Fibroblast of lung (primary cell): ENCODE measurements at regions not wholly inside any gene's neighbourhood (a gene's known extent, or its start where the extent isn't known, plus 50 kb on each side); places are given as distances from the start of the nearest gene placed in this dataset.
A peak's percentile ranks its signal among the peaks of the same experiment; 100 is the strongest.

ENCODE experiments used
- DNase-seq, 2 donors: peaks; one replicate each; pipeline versions ENCODE4 v3.0.0 to v3.0.0-alpha.2; 2010; ENCODE audit warnings: low read depth in 2 of 2
- H2AFZ ChIP-seq: 2 replicates; pipeline ENCODE4 v1.5.1; 2012; ENCODE audit warnings: low read length, control low read depth, inconsistent platforms
- H3K27ac ChIP-seq: 2 replicates; pipeline ENCODE4 v1.5.1; 2011; ENCODE audit warnings: low read length, control low read depth; ENCODE audit not compliant: insufficient read depth
- H3K27me3 ChIP-seq: 2 replicates; pipeline ENCODE4 v1.5.1; 2011; ENCODE audit warnings: mild to moderate bottlenecking, low read length; ENCODE audit not compliant: control insufficient read depth, insufficient read depth
- H3K36me3 ChIP-seq: 2 replicates; pipeline ENCODE4 v1.5.1; 2011; ENCODE audit warnings: low read length; ENCODE audit not compliant: control insufficient read depth, insufficient read depth
- H3K4me1 ChIP-seq: 2 replicates; pipeline ENCODE4 v1.5.1; 2011; ENCODE audit warnings: low read length; ENCODE audit not compliant: control insufficient read depth, insufficient read depth; ENCODE audit errors: extremely low read depth
- H3K4me2 ChIP-seq: 2 replicates; pipeline ENCODE4 v1.5.1; 2011; ENCODE audit warnings: low read length, control low read depth; ENCODE audit not compliant: insufficient read depth; ENCODE audit errors: extremely low read depth
- H3K4me3 ChIP-seq, 4 experiments: fragments of 200-600 bp in 1 of 4; sonication (generic) in 1 of 4; replicated peaks in 1 of 4; 2 replicates each; pipeline ENCODE4 v1.5.1; 2011 to 2016; ENCODE audit warnings: low read length in 4 of 4, low read depth in 3 of 4, mild to moderate bottlenecking in 3 of 4, control low read depth in 2 of 4, inconsistent platforms in 1 of 4, mixed read lengths in 1 of 4; ENCODE audit not compliant: insufficient read depth in 1 of 4; ENCODE audit errors: control extremely low read depth in 1 of 4
- H3K79me2 ChIP-seq: 2 replicates; pipeline ENCODE4 v1.5.1; 2012; ENCODE audit warnings: mild to moderate bottlenecking, low read length, inconsistent platforms; ENCODE audit not compliant: control insufficient read depth, insufficient read depth
- H3K9ac ChIP-seq: 2 replicates; pipeline ENCODE4 v1.5.1; 2011; ENCODE audit warnings: mild to moderate bottlenecking, low read length, control low read depth; ENCODE audit not compliant: insufficient read depth
- H3K9me3 ChIP-seq: 2 replicates; pipeline ENCODE4 v1.5.1; 2012; ENCODE audit warnings: low read depth, low read length; ENCODE audit not compliant: control insufficient read depth, insufficient read depth
- H4K20me1 ChIP-seq: 2 replicates; pipeline ENCODE4 v1.5.1; 2011; ENCODE audit warnings: low read length; ENCODE audit not compliant: control insufficient read depth, insufficient read depth; ENCODE audit errors: extremely low read depth
- EZH2 ChIP-seq: IDR thresholded peaks from 2 replicates; pipeline ENCODE4 v1.5.1; 2012; ENCODE audit warnings: low read length, control low read depth, mild to moderate bottlenecking; ENCODE audit errors: missing control alignments
- TF ChIP-seq, protein P1 (sequence below), 2 donors: IDR thresholded peaks in 1 of 2; conservative IDR thresholded peaks in 1 of 2; 1 replicate in 1 of 2; 2 replicates in 1 of 2; pipeline ENCODE4 v1.5.1; 2011 to 2012; ENCODE audit warnings: low read length in 2 of 2, control low read depth in 1 of 2, inconsistent platforms in 1 of 2, low read depth in 1 of 2, mild to moderate bottlenecking in 1 of 2

DNA sequence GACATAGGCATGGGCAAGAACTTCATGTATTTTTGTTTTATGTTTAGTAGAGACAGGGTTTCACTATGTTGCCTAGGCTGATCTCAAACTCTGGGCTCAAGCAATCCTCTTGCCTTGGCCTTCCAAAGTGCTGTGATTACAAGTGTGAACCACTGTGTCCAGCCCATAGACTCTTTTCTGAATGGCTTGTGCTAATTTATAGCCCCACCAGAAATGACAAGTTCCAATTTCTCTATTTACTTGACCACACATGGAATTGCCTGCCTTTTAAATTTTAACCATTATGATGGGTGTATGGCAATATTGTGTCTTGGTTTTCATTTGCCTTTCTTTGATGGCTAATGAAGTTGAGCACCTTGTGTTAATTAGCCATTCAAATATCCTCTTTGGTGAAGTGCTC lies 85.8 kb upstream of the NECTIN1 start:
- Histone ChIP-seq H2AFZ (no peak overlapping the region), H3K27me3 (no peaks in the 10 kb centered on the region), H3K9me3 (no peaks in the 10 kb centered on the region), H3K9ac (no peak overlapping the region), H3K36me3 (no peaks in the 10 kb centered on the region), H4K20me1 (no peaks in the 10 kb centered on the region), H3K4me1 (no peaks in the 10 kb centered on the region), H3K4me2 (no peak overlapping the region), H3K79me2 (no peaks in the 10 kb centered on the region), H3K4me3 (no peak overlapping the region), H3K27ac (no peak overlapping the region)
- no peak for DNase-seq
- TF ChIP-seq, protein P1, sequence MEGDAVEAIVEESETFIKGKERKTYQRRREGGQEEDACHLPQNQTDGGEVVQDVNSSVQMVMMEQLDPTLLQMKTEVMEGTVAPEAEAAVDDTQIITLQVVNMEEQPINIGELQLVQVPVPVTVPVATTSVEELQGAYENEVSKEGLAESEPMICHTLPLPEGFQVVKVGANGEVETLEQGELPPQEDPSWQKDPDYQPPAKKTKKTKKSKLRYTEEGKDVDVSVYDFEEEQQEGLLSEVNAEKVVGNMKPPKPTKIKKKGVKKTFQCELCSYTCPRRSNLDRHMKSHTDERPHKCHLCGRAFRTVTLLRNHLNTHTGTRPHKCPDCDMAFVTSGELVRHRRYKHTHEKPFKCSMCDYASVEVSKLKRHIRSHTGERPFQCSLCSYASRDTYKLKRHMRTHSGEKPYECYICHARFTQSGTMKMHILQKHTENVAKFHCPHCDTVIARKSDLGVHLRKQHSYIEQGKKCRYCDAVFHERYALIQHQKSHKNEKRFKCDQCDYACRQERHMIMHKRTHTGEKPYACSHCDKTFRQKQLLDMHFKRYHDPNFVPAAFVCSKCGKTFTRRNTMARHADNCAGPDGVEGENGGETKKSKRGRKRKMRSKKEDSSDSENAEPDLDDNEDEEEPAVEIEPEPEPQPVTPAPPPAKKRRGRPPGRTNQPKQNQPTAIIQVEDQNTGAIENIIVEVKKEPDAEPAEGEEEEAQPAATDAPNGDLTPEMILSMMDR (conservative IDR thresholded peaks at IDR 0.05 in 1 of 2, IDR thresholded peaks at IDR 0.05 in 1 of 2; ENCODE audit: low read depth in 1 of 2, low read length in 2 of 2) = no peak
- TF ChIP-seq EZH2 = no peak

DNA sequence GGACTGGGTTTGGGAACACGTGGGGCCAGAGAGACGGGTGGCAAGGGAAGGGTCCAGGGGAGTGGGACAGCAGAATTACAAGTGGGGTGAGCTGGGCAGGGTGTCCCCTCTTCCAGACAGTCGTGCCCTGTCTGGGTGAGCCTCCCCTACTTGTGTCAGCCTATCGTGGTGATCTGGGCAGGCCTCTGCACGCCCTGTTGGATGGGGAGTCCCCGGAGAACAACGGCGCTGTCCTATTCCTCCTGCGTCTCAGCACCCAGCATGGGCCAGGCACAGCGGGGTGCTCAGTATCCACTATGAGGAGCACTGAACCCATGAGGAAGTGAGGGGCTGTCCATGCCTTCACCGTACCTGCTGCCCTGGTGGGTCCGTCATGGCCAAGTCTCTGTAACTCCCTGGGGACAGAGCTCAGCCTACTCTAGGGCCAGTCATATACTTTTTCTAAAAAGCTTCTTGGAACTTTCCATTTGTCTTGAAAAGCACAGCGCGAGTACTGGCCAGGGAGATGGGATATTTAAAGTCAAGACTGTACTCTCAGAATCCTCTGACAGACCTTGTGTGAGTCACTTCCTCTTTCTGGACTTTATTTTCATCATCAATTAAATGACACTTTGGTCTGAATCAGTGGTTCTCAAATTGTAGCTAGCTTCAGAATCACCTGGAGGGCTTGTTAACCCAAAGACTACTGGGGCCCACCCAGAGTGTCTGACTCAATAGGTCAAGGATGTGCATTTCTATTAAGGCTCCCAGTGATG lies 81.7 kb upstream of the NECTIN1 start:
- no peaks in the 10 kb centered on the region for H3K9me3 ChIP-seq
- no peaks in the 10 kb centered on the region for H3K36me3 ChIP-seq
- no peak overlapping the region for H3K4me2 ChIP-seq
- no peak overlapping the region for H2AFZ ChIP-seq
- TF ChIP-seq EZH2 = no peak
- TF ChIP-seq, protein P1 (conservative IDR thresholded peaks at IDR 0.05 in 1 of 2, IDR thresholded peaks at IDR 0.05 in 1 of 2; ENCODE audit: low read depth in 1 of 2, low read length in 2 of 2) = no peak
- no peak overlapping the region for H3K9ac ChIP-seq
- H3K4me1 ChIP-seq = no peaks in the 10 kb centered on the region
- H3K79me2 ChIP-seq = no peaks in the 10 kb centered on the region
- no peak overlapping the region for H3K27ac ChIP-seq
- H3K4me3 ChIP-seq = no peak overlapping the region
- DNase-seq = peak in 1 of 2 donors; percentile 30
- no peaks in the 10 kb centered on the region for H4K20me1 ChIP-seq
- H3K27me3 ChIP-seq = no peaks in the 10 kb centered on the region

DNA sequence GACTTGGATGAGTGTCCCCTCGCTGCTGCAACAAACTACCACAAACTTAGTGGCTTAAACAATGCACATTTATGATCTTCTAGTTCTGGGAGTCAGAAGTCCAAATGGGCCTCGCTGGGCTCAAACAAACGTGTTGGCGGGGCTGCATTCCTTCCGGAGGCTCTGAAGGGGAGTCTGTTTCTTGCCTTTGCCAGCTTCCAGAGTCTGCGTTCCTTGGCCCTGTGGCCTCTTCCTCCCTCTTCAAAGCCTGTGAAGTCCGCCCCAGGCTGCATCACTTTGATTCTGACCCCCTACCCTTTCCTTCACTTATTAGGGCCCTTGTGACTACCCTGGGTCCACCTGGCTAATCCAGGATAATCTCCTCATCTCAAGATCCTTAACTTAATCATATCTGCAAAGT lies 80.3 kb upstream of the NECTIN1 start:
- DNase-seq = no peak
- no peaks in the 10 kb centered on the region for H3K9me3 ChIP-seq
- TF ChIP-seq, protein P1 (conservative IDR thresholded peaks at IDR 0.05 in 1 of 2, IDR thresholded peaks at IDR 0.05 in 1 of 2; ENCODE audit: low read depth in 1 of 2, low read length in 2 of 2) = no peak
- TF ChIP-seq EZH2 = no peak
- no peaks in the 10 kb centered on the region for H3K4me1 ChIP-seq
- no peak overlapping the region for H3K4me3 ChIP-seq
- no peak overlapping the region for H3K27ac ChIP-seq
- H4K20me1 ChIP-seq = no peaks in the 10 kb centered on the region
- H3K9ac ChIP-seq = no peak overlapping the region
- H2AFZ ChIP-seq = no peak overlapping the region
- no peaks in the 10 kb centered on the region for H3K36me3 ChIP-seq
- H3K27me3 ChIP-seq = no peaks in the 10 kb centered on the region
- H3K4me2 ChIP-seq = no peak overlapping the region
- no peaks in the 10 kb centered on the region for H3K79me2 ChIP-seq
